OCI-LY7 (cell line): ENCODE measurements at regions not wholly inside any gene's neighbourhood (a gene's known extent, or its start where the extent isn't known, plus 50 kb on each side); places are given as distances from the start of the nearest gene placed in this dataset.

Source experiments
- BruUV-seq: library from RNA; stranded (reverse); fragments of 400-500 nt; replicated peaks from 2 replicates; lab custom pipeline; 2021; lab: Mats Ljungman, UMichigan
- CTCF ChIA-PET: fragments of 300-600 bp; sonication (Branson Sonifier 250); formaldehyde crosslinking; loops from one replicate; lab custom pipeline; 2022; ENCODE audit warnings: antibody characterized with exemption; ENCODE audit not compliant: unreplicated experiment; lab: Charles Lee
- POLR2A ChIA-PET: fragments of 300-600 bp; sonication (Branson Sonifier 250); formaldehyde crosslinking; loops from one replicate; lab custom pipeline; 2022; ENCODE audit warnings: antibody characterized with exemption; lab: Charles Lee
- DNase-seq: peaks from one replicate; pipeline ENCODE4 v3.0.0-alpha.2; 2015; ENCODE audit warnings: low spot score
- H2AFZ ChIP-seq: fragments of 200-600 bp; sonication (generic), shearing (Covaris generic); 2 replicates; pipeline ENCODE4 v1.6.1; 2014; ENCODE audit warnings: mild to moderate bottlenecking, antibody characterized with exemption, low read length, moderate library complexity
- H3K27ac ChIP-seq: fragments of 200-600 bp; sonication (generic); 2 replicates; pipeline ENCODE4 v1.5.1; 2014; ENCODE audit warnings: mixed run types, low read depth, mild to moderate bottlenecking, moderate library complexity, low read length, inconsistent platforms; ENCODE audit not compliant: poor library complexity, severe bottlenecking
- H3K36me3 ChIP-seq: fragments of 200-600 bp; sonication (generic); 2 replicates; pipeline ENCODE4 v1.6.1; 2014; ENCODE audit warnings: mild to moderate bottlenecking, antibody characterized with exemption, low read length, moderate library complexity, mixed read lengths; ENCODE audit not compliant: insufficient read depth
- H3K4me1 ChIP-seq: fragments of 200-600 bp; sonication (generic); 2 replicates; pipeline ENCODE4 v1.5.1; 2014; ENCODE audit warnings: mild to moderate bottlenecking, low read length; ENCODE audit not compliant: insufficient read depth, poor library complexity, severe bottlenecking
- H3K4me2 ChIP-seq: fragments of 200-600 bp; sonication (generic); 2 replicates; pipeline ENCODE4 v1.6.1; 2014; ENCODE audit warnings: mild to moderate bottlenecking, low read length
- H3K4me3 ChIP-seq: fragments of 200-600 bp; sonication (generic); 2 replicates; pipeline ENCODE4 v1.5.1; 2014; ENCODE audit warnings: mild to moderate bottlenecking, low read depth, low read length; ENCODE audit not compliant: poor library complexity, severe bottlenecking
- H3K79me2 ChIP-seq: fragments of 200-600 bp; sonication (generic); 2 replicates; pipeline ENCODE4 v1.6.1; 2016; ENCODE audit warnings: low read depth, mild to moderate bottlenecking, low read length, moderate library complexity, mixed read lengths; ENCODE audit not compliant: insufficient read depth
- H3K9me2 ChIP-seq: fragments of 200-600 bp; sonication (generic); 2 replicates; pipeline ENCODE4 v1.6.1; 2016; ENCODE audit warnings: mild to moderate bottlenecking, low read length, mixed read lengths; ENCODE audit not compliant: insufficient read depth
- H3K9me3 ChIP-seq: fragments of 200-600 bp; sonication (generic); 2 replicates; pipeline ENCODE4 v1.6.1; 2014; ENCODE audit warnings: mild to moderate bottlenecking, mixed run types, low read length, mixed read lengths
- H4K20me1 ChIP-seq: fragments of 200-600 bp; sonication (generic); 2 replicates; pipeline ENCODE4 v1.6.1; 2014; ENCODE audit warnings: mild to moderate bottlenecking, antibody characterized with exemption, low read length, moderate library complexity, mixed read lengths; ENCODE audit not compliant: insufficient read depth
- EZH2phosphoT487 ChIP-seq: fragments of 200-600 bp; sonication (generic); IDR thresholded peaks from 2 replicates; pipeline ENCODE4 v1.6.1; 2018; ENCODE audit warnings: low read depth, borderline replicate concordance, mild to moderate bottlenecking, mixed run types, antibody characterized with exemption, low read length, moderate library complexity, mixed read lengths
- intact Hi-C: fragments of 100-400 bp; cut with micrococcal nuclease; formaldehyde crosslinking; loops from one replicate; pipeline ENCODE4 v1.10.0; 2022; ENCODE audit not compliant: unreplicated experiment
- TF ChIP-seq, protein P1 (sequence below): fragments of 200-600 bp; sonication (generic); conservative IDR thresholded peaks from 2 replicates; pipeline ENCODE4 v1.5.1; 2014; ENCODE audit warnings: mild to moderate bottlenecking, antibody characterized with exemption, low read length, moderate library complexity, mixed read lengths

- no peaks in the 10 kb centered on the region for H3K4me1 ChIP-seq
- TF ChIP-seq, protein P1, sequence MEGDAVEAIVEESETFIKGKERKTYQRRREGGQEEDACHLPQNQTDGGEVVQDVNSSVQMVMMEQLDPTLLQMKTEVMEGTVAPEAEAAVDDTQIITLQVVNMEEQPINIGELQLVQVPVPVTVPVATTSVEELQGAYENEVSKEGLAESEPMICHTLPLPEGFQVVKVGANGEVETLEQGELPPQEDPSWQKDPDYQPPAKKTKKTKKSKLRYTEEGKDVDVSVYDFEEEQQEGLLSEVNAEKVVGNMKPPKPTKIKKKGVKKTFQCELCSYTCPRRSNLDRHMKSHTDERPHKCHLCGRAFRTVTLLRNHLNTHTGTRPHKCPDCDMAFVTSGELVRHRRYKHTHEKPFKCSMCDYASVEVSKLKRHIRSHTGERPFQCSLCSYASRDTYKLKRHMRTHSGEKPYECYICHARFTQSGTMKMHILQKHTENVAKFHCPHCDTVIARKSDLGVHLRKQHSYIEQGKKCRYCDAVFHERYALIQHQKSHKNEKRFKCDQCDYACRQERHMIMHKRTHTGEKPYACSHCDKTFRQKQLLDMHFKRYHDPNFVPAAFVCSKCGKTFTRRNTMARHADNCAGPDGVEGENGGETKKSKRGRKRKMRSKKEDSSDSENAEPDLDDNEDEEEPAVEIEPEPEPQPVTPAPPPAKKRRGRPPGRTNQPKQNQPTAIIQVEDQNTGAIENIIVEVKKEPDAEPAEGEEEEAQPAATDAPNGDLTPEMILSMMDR = no peak
- TF ChIP-seq EZH2phosphoT487 = no peak
- POLR2A ChIA-PET = no interaction called here
- no peak for DNase-seq
- no peak overlapping the region for H3K4me2 ChIP-seq
- no peaks in the 10 kb centered on the region for H3K36me3 ChIP-seq
- no peaks in the 10 kb centered on the region for H3K9me3 ChIP-seq
- intact Hi-C loops = no loop called here
- no peak overlapping the region for H3K27ac ChIP-seq
- no peaks in the 10 kb centered on the region for H3K79me2 ChIP-seq
- no peaks in the 10 kb centered on the region for H3K9me2 ChIP-seq
- no TSS peak for BruUV-seq
- no peaks in the 10 kb centered on the region for H4K20me1 ChIP-seq
- no peak overlapping the region for H2AFZ ChIP-seq
- no peak overlapping the region for H3K4me3 ChIP-seq
- CTCF ChIA-PET = no interaction called here
Measured at GRCh38 chr18:11322716-11323115, 173.3 kb upstream of the PIEZO2 start.

- BruUV-seq = no TSS peak
- CTCF ChIA-PET = no interaction called here
- POLR2A ChIA-PET = no interaction called here
- no peaks in the 10 kb centered on the region for H4K20me1 ChIP-seq
- no peaks in the 10 kb centered on the region for H3K36me3 ChIP-seq
- no peak overlapping the region for H3K27ac ChIP-seq
- no peaks in the 10 kb centered on the region for H3K9me2 ChIP-seq
- TF ChIP-seq EZH2phosphoT487 = no peak
- TF ChIP-seq, protein P1 = no peak
- H3K9me3 ChIP-seq = no peaks in the 10 kb centered on the region
- no peaks in the 10 kb centered on the region for H3K79me2 ChIP-seq
- no peak overlapping the region for H2AFZ ChIP-seq
- no peak overlapping the region for H3K4me3 ChIP-seq
- no peak for DNase-seq
- H3K4me1 ChIP-seq = no peaks in the 10 kb centered on the region
- intact Hi-C loops = no loop called here
- H3K4me2 ChIP-seq = no peak overlapping the region
Measured at GRCh38 chr18:11322006-11322405, 172.6 kb upstream of the PIEZO2 start.

GRCh38 chr18:11320986-11321385 is 171.6 kb upstream of the PIEZO2 start:
- Histone ChIP-seq H4K20me1 (no peaks in the 10 kb centered on the region), H3K4me3 (no peak overlapping the region), H3K79me2 (no peaks in the 10 kb centered on the region), H2AFZ (no peak overlapping the region), H3K27ac (no peak overlapping the region), H3K4me1 (no peaks in the 10 kb centered on the region), H3K4me2 (no peak overlapping the region), H3K9me3 (no peaks in the 10 kb centered on the region), H3K9me2 (no peaks in the 10 kb centered on the region), H3K36me3 (no peaks in the 10 kb centered on the region)
- ChIA-PET POLR2A (interaction anchor here (0.7 to 1.0 kb wide), 2 partner anchors 25 to 125 kb away, joined by 3 read pairs; no protein-coding TSS in a partner anchor), CTCF (no interaction called here)
- intact Hi-C loops = no loop called here
- no peak for TF ChIP-seq EZH2phosphoT487
- TF ChIP-seq, protein P1 = no peak
- DNase-seq = no peak
- BruUV-seq = no TSS peak
